PC-3 (cell line): ENCODE measurements at regions not wholly inside any gene's neighbourhood (a gene's known extent, or its start where the extent isn't known, plus 50 kb on each side); places are given as distances from the start of the nearest gene placed in this dataset.

Source experiments
- EZH2 ChIP-seq: fragments of 300-600 bp; sonication (generic); IDR thresholded peaks from one replicate; pipeline ENCODE4 v1.6.1; 2017; ENCODE audit warnings: antibody characterized with exemption, mild to moderate bottlenecking, low read length; ENCODE audit not compliant: unreplicated experiment
- EZH2phosphoT487 ChIP-seq: fragments of 300-600 bp; sonication (generic); IDR thresholded peaks from 2 replicates; pipeline ENCODE4 v1.6.1; 2018; ENCODE audit warnings: mild to moderate bottlenecking, antibody characterized with exemption, low read length, borderline replicate concordance
- TF ChIP-seq, protein P1 (sequence below): fragments of 300-600 bp; sonication (generic); conservative IDR thresholded peaks from 2 replicates; pipeline ENCODE4 v1.5.1; 2017; ENCODE audit warnings: antibody characterized with exemption, low read depth, mild to moderate bottlenecking, low read length

DNA sequence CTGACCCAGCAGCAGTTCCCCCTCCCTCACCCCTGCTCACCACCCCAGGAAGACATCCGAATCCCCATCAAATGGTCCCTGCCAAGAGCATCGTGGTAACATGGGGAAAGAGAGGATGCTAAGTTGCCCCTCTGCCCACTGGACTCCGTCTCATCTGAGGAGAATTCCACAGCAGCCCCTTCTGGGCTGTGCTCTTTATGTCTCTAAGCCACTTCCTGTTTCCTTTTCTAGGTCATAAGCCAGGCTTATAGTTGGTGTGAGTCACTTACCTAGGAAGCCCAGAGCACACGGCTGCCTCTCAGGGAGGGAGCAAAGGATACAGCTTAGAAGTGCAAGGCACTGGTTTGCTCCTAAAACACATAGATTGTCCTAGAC, 76.0 kb downstream of the VCPKMT start:
- TF ChIP-seq, protein P1, sequence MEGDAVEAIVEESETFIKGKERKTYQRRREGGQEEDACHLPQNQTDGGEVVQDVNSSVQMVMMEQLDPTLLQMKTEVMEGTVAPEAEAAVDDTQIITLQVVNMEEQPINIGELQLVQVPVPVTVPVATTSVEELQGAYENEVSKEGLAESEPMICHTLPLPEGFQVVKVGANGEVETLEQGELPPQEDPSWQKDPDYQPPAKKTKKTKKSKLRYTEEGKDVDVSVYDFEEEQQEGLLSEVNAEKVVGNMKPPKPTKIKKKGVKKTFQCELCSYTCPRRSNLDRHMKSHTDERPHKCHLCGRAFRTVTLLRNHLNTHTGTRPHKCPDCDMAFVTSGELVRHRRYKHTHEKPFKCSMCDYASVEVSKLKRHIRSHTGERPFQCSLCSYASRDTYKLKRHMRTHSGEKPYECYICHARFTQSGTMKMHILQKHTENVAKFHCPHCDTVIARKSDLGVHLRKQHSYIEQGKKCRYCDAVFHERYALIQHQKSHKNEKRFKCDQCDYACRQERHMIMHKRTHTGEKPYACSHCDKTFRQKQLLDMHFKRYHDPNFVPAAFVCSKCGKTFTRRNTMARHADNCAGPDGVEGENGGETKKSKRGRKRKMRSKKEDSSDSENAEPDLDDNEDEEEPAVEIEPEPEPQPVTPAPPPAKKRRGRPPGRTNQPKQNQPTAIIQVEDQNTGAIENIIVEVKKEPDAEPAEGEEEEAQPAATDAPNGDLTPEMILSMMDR, result no peak
- TF ChIP-seq EZH2, result no peak
- TF ChIP-seq EZH2phosphoT487, result no peak
